ENCODE measurements at regions not wholly inside any gene's neighbourhood (a gene's known extent, or its start where the extent isn't known, plus 50 kb on each side); places are given as distances from the start of the nearest gene placed in this dataset.

GRCh38 chr3:137207616-137208015 is 249.8 kb downstream of the IL20RB start:
- no peak for TF ChIP-seq CTCF (conservative IDR thresholded peaks at IDR 0.05; ENCODE audit: low read length)
- TF ChIP-seq EZH2phosphoT487 (IDR thresholded peaks at IDR 0.05; ENCODE audit: borderline replicate concordance, low read depth, low read length) = no peak
